CD4-positive, alpha-beta T cell treated with Interferon alpha-2 for 1 hour (primary cell): ENCODE measurements at regions not wholly inside any gene's neighbourhood (a gene's known extent, or its start where the extent isn't known, plus 50 kb on each side); places are given as distances from the start of the nearest gene placed in this dataset.

Source experiments
- DNase-seq, 2 donors: peaks; one replicate each; pipeline ENCODE4 v3.0.0-alpha.2; 2020 to 2022

- no peak for DNase-seq
These were observed 1091.8 kb downstream of the AACS start for GRCh38 chr12:126156806-126157574.

DNA sequence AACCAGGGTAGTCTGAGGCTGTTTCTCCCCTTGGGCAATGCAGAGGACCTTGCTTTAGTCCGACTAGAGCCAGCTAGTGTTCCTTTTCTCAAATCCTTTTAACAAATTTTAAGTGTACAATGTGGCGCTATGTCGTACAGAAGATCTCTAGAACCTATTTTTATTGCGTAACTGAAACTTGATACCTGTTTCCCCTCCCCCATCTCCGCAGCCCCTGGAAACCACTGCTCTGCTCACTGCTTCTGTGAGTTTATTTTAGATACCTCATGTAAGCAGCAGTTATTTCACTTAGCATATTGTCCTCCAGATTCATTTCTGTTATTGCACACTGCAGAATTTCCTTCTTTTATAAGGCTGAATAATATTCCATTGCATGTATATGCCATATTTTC is 1092.3 kb downstream of the AACS start:
- DNase-seq, result no peak

GRCh38 chr12:126159139-126159538 is 1093.9 kb downstream of the AACS start:
- DNase-seq, result no peak

GRCh38 chr12:126160912-126161311 is 1095.7 kb downstream of the AACS start:
- no peak for DNase-seq

GRCh38 chr12:126163984-126164383 is 1098.7 kb downstream of the AACS start:
- DNase-seq, result no peak

GRCh38 chr12:126171937-126172559 is 1106.8 kb downstream of the AACS start:
- DNase-seq, result no peak

DNA sequence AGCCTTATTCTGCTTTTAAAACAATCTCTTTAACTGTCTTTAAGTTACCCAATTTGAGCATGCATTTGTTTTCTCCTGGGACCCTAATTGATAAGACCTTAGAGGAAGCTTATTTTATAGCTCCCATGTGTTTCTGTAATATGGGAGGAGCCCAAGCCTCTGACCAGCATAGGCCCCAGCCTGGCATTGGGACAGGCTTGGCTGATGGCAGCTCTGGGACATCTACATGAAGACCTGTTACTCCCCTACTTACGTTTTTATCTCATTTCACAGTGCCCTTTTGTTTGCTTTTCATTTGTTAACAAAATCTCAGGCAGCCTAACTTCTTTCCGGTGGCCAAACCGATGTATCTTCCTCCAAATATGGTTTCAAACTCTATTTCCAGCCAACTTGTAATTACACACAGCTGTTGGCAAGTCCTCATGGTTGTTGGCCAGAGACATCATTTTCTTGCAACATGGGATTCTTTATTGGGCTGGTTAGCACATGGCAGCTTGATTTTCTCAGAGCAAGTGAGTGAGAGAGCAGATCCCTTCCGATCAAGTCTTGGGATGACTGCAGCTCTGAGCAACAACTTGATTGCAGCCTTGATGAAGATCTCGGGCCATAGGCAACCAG is 1117.5 kb downstream of the AACS start:
- no peak for DNase-seq

GRCh38 chr12:126185025-126185424 is 1119.8 kb downstream of the AACS start:
- no peak for DNase-seq

DNA sequence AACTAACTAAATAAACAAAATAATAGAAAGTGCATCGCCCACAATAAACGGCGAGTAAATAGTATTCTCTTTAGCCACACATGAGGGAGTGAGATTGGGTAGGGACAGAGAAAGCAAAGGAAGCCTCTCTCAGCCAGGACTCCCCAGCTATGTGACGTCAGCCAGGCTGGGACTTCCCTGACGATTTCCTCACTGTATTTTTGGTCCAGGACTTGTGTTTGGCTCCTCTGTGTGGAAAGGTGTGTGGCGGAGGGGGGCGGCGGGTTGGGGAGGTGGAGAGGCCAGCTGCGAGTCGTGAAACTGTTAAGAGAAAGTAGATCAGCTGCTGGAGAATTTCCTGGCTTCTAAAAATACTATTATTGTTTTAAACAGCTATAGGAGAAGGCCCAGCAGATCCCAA is 1124.6 kb downstream of the AACS start:
- no peak for DNase-seq

DNA sequence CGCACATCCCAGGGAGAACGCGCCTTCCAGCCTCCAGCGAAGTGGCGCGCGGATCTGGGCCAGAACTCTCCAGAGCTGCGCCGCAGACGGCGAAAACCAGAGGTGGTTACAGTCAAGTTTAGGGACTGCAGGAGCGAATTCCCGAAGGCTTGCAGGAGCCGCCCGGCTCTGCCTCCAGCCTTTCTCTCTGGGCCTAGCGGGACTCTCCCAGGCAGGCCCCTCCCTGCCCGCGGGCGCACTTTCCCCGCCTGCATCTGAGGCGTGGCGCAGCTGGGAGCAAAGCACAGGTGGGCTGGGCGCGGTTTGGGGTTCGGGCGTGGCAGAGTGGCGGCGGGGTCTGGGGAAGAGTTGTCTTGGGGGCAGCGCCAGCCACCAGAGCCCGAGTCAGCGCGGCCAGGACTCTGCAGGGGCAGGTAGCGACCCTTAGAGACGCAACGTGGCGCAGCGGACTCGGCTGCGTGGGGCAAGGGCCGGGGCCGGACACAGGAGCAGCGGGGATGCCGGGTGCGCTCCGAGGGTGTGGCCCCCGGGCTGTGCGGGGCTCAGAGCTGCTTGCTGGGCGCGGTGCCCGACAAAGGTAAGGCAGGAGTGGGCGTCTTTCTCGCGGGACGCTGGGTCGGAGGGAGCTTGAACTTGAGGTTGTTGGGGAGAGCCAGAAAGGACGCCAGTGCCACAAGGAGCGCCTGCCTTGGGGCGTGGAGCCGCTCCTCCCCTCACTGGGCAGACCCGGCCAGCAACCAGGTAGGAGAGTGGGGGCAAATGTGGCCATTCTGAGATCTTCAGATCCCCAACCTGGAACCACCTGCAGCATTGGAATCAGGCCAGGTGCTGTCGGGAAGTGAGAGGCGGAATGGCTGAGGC is 1126.0 kb downstream of the AACS start:
- no peak for DNase-seq

GRCh38 chr12:126191949-126192348 is 1126.7 kb downstream of the AACS start:
- no peak for DNase-seq

DNA sequence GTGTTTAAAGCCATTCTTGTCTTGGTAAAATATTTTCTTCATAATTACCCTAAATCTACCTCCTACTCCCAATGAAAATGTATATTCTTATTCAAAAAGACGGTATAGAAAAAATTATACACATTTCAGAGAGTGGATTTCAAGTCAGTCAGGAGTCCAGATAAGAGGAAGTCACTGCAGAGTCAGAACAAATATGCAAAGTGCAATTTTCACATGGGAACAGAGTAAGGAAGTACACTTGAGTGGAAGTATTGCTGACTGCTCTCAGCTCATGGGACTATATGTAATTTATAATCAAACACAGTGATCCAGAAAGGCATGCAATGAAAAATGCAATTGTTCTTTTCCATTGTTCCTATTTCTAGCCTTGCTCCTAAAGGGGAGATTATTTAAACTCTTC is 1128.0 kb downstream of the AACS start:
- no peak for DNase-seq

DNA sequence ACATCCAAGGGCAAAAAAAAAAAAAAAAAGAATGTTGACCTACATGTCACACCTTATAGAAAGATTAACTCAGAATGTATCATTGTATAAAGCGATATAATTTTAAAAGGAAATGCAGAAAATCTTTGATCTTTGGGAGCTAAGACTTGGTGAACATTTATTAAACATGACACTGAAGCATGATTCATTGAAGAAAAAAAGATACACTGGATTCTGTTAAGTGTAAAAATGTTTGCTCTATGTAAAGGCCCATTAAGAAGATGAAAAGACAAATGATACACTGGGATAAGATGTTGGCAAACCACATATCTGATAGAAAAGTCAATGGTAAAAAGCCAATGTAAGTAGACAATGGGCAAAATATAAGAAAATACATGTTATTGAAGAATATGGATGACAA is 1131.0 kb downstream of the AACS start:
- no peak for DNase-seq

GRCh38 chr12:126198516-126198915 is 1133.3 kb downstream of the AACS start:
- no peak for DNase-seq

- DNase-seq, result no peak
These were observed 1133.9 kb downstream of the AACS start for GRCh38 chr12:126198966-126199692.

DNA sequence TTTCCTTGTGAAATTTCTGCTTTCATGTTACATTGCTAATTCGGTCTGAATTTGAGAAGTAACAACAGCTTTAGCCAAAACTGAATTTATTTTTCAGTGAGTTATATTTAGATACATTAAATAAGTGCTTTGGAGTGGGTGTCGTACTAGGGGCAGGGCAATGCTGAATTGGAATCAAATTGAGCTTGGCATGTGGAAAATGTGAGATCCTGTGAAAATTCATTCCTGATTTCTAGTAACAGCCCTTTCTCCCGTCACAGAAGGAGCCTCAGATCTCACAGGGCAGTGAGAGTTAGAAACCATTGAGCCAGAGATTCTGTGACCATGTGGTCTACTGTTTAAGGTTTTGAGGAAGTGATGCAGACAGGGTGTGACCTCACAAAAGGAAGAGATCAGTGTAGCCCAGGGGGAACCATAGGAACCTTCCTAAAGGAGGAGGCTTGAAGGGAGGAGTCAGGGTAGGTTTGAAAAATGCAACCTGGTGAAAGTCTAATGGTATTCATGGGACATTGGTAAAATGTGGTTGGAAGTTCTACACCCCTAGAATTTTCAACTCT is 1136.8 kb downstream of the AACS start:
- no peak for DNase-seq

DNA sequence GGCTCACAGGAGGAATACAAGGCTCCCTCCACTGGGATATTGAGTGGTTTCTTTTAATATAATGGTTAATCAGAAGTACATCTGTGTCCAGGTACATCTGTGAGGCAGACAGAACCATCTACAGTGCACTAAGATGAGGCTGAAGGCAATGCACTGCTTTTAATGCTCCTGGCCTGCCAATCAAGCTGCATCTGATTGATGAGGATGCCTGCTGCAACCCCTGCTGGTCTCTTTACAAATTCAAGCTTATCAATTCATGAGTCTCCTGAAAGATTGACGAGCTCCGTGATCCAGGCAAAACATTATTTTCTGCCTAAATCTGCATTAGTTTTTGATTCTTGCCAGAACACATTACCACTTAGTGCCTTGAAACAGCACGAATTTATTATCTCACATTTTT is 1139.1 kb downstream of the AACS start:
- DNase-seq, result no peak

DNA sequence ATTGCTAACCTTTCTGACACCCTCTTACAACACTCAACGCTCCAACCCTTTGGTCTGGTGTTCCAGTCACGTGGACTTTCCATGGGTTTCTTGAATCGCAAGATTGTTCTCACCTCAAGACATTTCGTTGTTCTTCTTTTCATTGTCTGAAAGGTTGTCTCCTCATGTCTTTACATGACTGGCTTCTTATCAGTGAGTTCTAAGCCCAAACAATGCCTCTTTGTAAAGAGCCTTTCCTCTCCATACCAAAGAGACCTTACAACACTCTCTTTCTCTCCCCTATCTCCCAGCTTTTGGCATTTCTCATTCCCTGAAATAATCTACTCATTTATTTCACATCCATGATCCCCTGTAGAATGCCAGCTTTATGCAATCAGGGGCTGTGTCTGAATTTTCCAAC is 1144.8 kb downstream of the AACS start:
- no peak for DNase-seq

DNA sequence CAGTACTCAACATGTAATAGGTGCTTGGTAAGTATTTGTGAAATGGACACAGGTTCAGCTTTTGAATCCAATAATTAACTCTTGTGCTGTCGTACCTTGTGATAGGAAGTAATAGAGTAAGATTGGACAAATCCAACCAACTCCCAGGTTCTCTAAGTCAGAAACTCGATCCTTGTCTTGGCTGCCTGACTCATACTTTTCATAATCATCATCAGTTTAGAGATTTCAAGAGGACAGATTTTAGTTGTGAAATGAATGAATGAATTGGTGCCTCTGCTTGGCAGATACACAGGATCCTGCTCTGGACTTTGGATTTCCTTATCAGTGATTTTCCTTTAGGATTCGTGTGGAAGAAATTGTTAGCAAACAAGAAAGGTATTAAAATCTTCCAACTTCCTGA is 1145.2 kb downstream of the AACS start:
- no peak for DNase-seq

DNA sequence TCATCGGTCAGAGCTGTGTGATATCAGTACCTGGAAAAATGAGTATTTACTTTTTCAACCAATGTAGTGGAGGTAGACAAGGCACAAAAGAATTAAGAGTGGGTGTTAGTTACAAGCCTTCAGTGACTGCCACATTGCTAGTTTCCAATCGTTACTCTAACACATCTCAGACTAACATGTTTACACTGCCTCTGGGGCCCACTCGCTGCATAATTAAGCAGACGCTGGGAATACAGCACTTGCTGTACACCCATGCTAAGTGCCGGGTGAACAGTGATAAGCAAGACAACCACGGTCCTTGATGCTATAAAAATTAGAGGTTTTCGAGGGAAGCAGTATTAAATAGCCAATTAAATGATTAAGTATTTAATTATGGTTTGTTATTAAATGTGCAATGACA is 1147.6 kb downstream of the AACS start:
- DNase-seq, result no peak

GRCh38 chr12:126218697-126219096 is 1153.5 kb downstream of the AACS start:
- no peak for DNase-seq

- no peak for DNase-seq
These were observed 1153.9 kb downstream of the AACS start for GRCh38 chr12:126219139-126219538.
